Endothelial cell of umbilical vein (primary cell): ENCODE measurements at regions not wholly inside any gene's neighbourhood (a gene's known extent, or its start where the extent isn't known, plus 50 kb on each side); places are given as distances from the start of the nearest gene placed in this dataset.

Experiments
- BruUV-seq: library from RNA; stranded (reverse); fragments of 400-500 nt; replicated peaks from 2 replicates; lab custom pipeline; 2021; lab: Mats Ljungman, UMichigan
- CTCF ChIA-PET: fragments of 300-600, 350-600 bp; sonication (Branson Sonifier 250); formaldehyde crosslinking; loops from one replicate; lab custom pipeline; 2021; ENCODE audit warnings: antibody characterized with exemption, inconsistent platforms; lab: Charles Lee
- POLR2A ChIA-PET: fragments of 300-600, 350-600 bp; sonication (Branson Sonifier 250); formaldehyde crosslinking; loops from one replicate; lab custom pipeline; 2021; ENCODE audit warnings: antibody characterized with exemption, inconsistent platforms; lab: Charles Lee
- DNase-seq: peaks from one replicate; pipeline ENCODE4 v3.0.0-alpha.2; 2011; ENCODE audit warnings: low read depth, low spot score
- FAIRE-seq: peaks from 2 replicates; lab custom pipeline; 2011; peaks lifted over from hg19 to GRCh38; lab: Jason Lieb, UNC
- H2AFZ ChIP-seq: 2 replicates; pipeline ENCODE4 v1.6.0; 2012; ENCODE audit warnings: low read depth, low read length, control low read depth, inconsistent platforms
- H3K27ac ChIP-seq: 2 replicates; pipeline ENCODE4 v1.5.1; 2011; ENCODE audit warnings: low read depth, mild to moderate bottlenecking, control low read depth, low read length, moderate library complexity; ENCODE audit not compliant: insufficient read depth
- H3K27me3 ChIP-seq, 2 experiments: 2 replicates each; pipeline versions ENCODE4 v1.6.0 to v1.6.1; 2011; ENCODE audit warnings: low read length in 2 of 2, mixed read lengths in 1 of 2; ENCODE audit not compliant: control insufficient read depth in 2 of 2, insufficient read depth in 2 of 2
- H3K36me3 ChIP-seq, 2 experiments: 2 replicates in 1 of 2; 3 replicates in 1 of 2; pipeline ENCODE4 v1.5.1; 2011; ENCODE audit warnings: low read length in 2 of 2, mild to moderate bottlenecking in 1 of 2, moderate library complexity in 1 of 2; ENCODE audit not compliant: control insufficient read depth in 2 of 2, insufficient read depth in 2 of 2; ENCODE audit errors: extremely low read depth in 1 of 2
- H3K4me1 ChIP-seq: 3 replicates; pipeline ENCODE4 v1.5.1; 2011; ENCODE audit warnings: mild to moderate bottlenecking, low read length; ENCODE audit not compliant: control insufficient read depth, insufficient read depth; ENCODE audit errors: extremely low read depth
- H3K4me2 ChIP-seq: 2 replicates; pipeline ENCODE4 v1.6.1; 2011; ENCODE audit warnings: low read length, control low read depth, mixed read lengths; ENCODE audit not compliant: insufficient read depth
- H3K4me3 ChIP-seq, 3 experiments: fragments of 200-600 bp in 1 of 3; sonication (generic), shearing (Covaris generic) in 1 of 3; replicated peaks in 1 of 3; 2 replicates each; pipeline ENCODE4 v1.5.1; 2011 to 2016; ENCODE audit warnings: control low read depth in 3 of 3, low read length in 3 of 3, mild to moderate bottlenecking in 2 of 3, inconsistent platforms in 1 of 3, low read depth in 1 of 3, moderate library complexity in 1 of 3; ENCODE audit not compliant: insufficient read depth in 1 of 3
- H3K79me2 ChIP-seq: 2 replicates; pipeline ENCODE4 v1.6.0; 2012; ENCODE audit warnings: low read length, inconsistent platforms; ENCODE audit not compliant: control insufficient read depth, insufficient read depth
- H3K9ac ChIP-seq: replicated peaks from 2 replicates; pipeline ENCODE3; 2011; ENCODE audit warnings: low read length, control low read depth; ENCODE audit not compliant: insufficient read depth; ENCODE audit errors: extremely low read depth
- H3K9me1 ChIP-seq: replicated peaks from 3 replicates; pipeline ENCODE4 v1.6.0; 2011; ENCODE audit warnings: mild to moderate bottlenecking, low read length; ENCODE audit not compliant: control insufficient read depth, insufficient read depth; ENCODE audit errors: extremely low read depth
- H3K9me3 ChIP-seq: replicated peaks from 2 replicates; pipeline ENCODE4 v1.5.1; 2012; ENCODE audit warnings: low read length, inconsistent platforms; ENCODE audit not compliant: control insufficient read depth, insufficient read depth
- H4K20me1 ChIP-seq: replicated peaks from 2 replicates; pipeline ENCODE3; 2011; ENCODE audit warnings: mild to moderate bottlenecking, low read length; ENCODE audit not compliant: control insufficient read depth, insufficient read depth; ENCODE audit errors: extremely low read depth
- EZH2 ChIP-seq: IDR thresholded peaks from 2 replicates; pipeline ENCODE4 v1.6.1; 2012; ENCODE audit warnings: borderline replicate concordance, low read depth, mild to moderate bottlenecking, moderate library complexity, low read length, inconsistent platforms; ENCODE audit not compliant: severe bottlenecking
- FOS ChIP-seq: IDR thresholded peaks from 2 replicates; pipeline ENCODE4 v1.6.1; 2011; ENCODE audit warnings: mild to moderate bottlenecking, low read length, moderate library complexity, borderline replicate concordance; ENCODE audit not compliant: insufficient read depth
- GATA2 ChIP-seq: IDR thresholded peaks from 2 replicates; pipeline ENCODE4 v1.7.0; 2011; ENCODE audit warnings: low read depth, mild to moderate bottlenecking, moderate library complexity, mixed read lengths, low read length; ENCODE audit not compliant: insufficient read length, insufficient read depth
- JUN ChIP-seq: IDR thresholded peaks from 2 replicates; pipeline ENCODE4 v1.6.1; 2011; ENCODE audit warnings: borderline replicate concordance, low read depth; ENCODE audit not compliant: insufficient read length, insufficient read depth
- MYC ChIP-seq: IDR thresholded peaks from one replicate; pipeline ENCODE4 v1.6.1; 2011; ENCODE audit warnings: mild to moderate bottlenecking, low read depth, low read length
- POLR2A ChIP-seq: IDR thresholded peaks from 2 replicates; pipeline ENCODE4 v1.6.1; 2012; ENCODE audit warnings: low read depth, mild to moderate bottlenecking, control low read depth, low read length
- POLR2AphosphoS5 ChIP-seq: IDR thresholded peaks from 2 replicates; pipeline ENCODE4 v1.6.1; 2012; ENCODE audit warnings: low read depth, mild to moderate bottlenecking, control low read depth, low read length, moderate library complexity; ENCODE audit not compliant: insufficient read depth
- dilution Hi-C: fragments of 300-500 bp; cut with MboI; formaldehyde crosslinking; loops from one replicate; pipeline ENCODE4 v1.15.0; 2019; ENCODE audit warnings: low sequenced_read_pairs; ENCODE audit not compliant: extremely low pct_ligation_motif_present
- intact Hi-C: fragments of 100-400 bp; cut with micrococcal nuclease; formaldehyde crosslinking; loops from one replicate; pipeline ENCODE4 v1.10.0; 2022
- TF ChIP-seq, protein P1 (sequence below): IDR thresholded peaks from 2 replicates; pipeline ENCODE4 v1.6.1; 2011; ENCODE audit not compliant: insufficient read depth, insufficient read length
- TF ChIP-seq, protein P2 (sequence below), 2 donors: IDR thresholded peaks; 1 replicate in 1 of 2; 2 replicates in 1 of 2; pipeline ENCODE4 v1.5.1; 2011; ENCODE audit warnings: low read length in 2 of 2, mild to moderate bottlenecking in 2 of 2, moderate library complexity in 2 of 2, control low read depth in 1 of 2, inconsistent platforms in 1 of 2, low read depth in 1 of 2; ENCODE audit not compliant: insufficient read depth in 1 of 2; ENCODE audit errors: extremely low read depth in 1 of 2

DNA sequence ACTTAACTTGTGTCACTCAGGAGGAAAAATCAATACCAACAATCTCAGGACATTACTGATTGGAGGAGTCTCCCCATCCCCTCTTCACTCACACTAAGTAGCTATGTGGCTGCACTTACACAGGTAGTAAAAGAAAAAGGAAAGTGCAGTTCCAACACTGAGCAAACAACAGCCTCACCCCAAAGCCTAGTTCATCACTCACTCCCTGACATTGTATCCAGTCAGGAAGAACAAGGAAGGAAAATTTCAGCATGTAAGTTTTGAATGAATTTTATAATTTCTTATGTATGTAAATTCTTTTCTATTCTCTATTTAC is 273.4 kb downstream of the IGSF11 start:
- Histone ChIP-seq H3K27ac (no peak overlapping the region), H3K79me2 (no peaks in the 10 kb centered on the region), H3K36me3 (no peaks in the 10 kb centered on the region), H3K4me1 (no peaks in the 10 kb centered on the region), H2AFZ (no peak overlapping the region), H3K4me2 (no peak overlapping the region), H3K9me3 (no peaks in the 10 kb centered on the region), H4K20me1 (no peaks in the 10 kb centered on the region), H3K27me3 (no peaks in the 10 kb centered on the region), H3K4me3 (no peak overlapping the region), H3K9me1 (no peaks in the 10 kb centered on the region), H3K9ac (no peak overlapping the region)
- POLR2A ChIA-PET, result no interaction called here
- TF ChIP-seq, protein P1, sequence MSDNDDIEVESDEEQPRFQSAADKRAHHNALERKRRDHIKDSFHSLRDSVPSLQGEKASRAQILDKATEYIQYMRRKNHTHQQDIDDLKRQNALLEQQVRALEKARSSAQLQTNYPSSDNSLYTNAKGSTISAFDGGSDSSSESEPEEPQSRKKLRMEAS, result no peak
- TF ChIP-seq GATA2 (no peak), POLR2AphosphoS5 (no peak)
- dilution Hi-C loops, result no loop called here
- BruUV-seq, result no TSS peak
- CTCF ChIA-PET, result no interaction called here
- FAIRE-seq, result no peak
- DNase-seq, result no peak
- intact Hi-C loops, result no loop called here

DNA sequence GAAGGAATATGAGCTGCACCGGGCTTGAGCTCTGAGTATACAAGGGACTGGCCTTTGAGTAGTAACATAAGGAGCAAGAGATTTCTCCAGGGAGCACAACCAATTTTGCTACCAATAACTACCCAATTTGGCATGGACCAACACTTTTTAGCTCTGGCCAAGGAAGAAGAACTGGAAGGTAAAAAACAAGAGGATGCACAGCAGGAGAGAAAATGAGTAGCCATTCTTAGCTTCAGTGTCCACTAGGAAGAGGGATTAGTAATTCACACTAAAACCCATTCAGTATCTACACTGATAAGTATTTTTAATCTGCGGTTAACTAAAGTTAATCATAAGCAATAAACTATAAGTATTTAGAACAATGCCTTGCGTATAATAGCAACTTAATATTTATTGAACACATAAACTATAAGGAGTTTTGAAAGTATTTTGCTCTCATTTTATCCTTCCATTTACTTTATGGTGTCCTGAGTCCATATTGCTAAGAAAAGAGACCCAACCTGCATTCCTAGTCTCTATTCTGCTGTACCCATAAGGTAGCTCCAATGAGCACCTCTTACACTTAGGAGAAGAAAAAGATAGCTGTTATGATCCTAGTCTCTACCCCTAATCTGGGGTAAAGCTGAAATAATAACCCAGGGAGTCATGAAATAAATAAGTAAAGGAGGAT is 268.9 kb downstream of the IGSF11 start:
- BruUV-seq, result no TSS peak
- TF ChIP-seq MYC (no peak), POLR2A (no peak), JUN (no peak), GATA2 (no peak), FOS (no peak), POLR2AphosphoS5 (no peak), EZH2 (no peak)
- TF ChIP-seq, protein P1, result no peak
- TF ChIP-seq, protein P2, sequence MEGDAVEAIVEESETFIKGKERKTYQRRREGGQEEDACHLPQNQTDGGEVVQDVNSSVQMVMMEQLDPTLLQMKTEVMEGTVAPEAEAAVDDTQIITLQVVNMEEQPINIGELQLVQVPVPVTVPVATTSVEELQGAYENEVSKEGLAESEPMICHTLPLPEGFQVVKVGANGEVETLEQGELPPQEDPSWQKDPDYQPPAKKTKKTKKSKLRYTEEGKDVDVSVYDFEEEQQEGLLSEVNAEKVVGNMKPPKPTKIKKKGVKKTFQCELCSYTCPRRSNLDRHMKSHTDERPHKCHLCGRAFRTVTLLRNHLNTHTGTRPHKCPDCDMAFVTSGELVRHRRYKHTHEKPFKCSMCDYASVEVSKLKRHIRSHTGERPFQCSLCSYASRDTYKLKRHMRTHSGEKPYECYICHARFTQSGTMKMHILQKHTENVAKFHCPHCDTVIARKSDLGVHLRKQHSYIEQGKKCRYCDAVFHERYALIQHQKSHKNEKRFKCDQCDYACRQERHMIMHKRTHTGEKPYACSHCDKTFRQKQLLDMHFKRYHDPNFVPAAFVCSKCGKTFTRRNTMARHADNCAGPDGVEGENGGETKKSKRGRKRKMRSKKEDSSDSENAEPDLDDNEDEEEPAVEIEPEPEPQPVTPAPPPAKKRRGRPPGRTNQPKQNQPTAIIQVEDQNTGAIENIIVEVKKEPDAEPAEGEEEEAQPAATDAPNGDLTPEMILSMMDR (IDR thresholded peaks at IDR 0.05; ENCODE audit: extremely low read depth in 1 of 2, insufficient read depth in 1 of 2, low read depth in 1 of 2, low read length in 2 of 2), result no peak
- H3K4me1 ChIP-seq, result no peaks in the 10 kb centered on the region
- ChIA-PET POLR2A (no interaction called here), CTCF (no interaction called here)
- no peak for FAIRE-seq
- no peaks in the 10 kb centered on the region for H3K27me3 ChIP-seq
- no peaks in the 10 kb centered on the region for H3K9me1 ChIP-seq
- H4K20me1 ChIP-seq, result no peaks in the 10 kb centered on the region
- no peak overlapping the region for H3K4me3 ChIP-seq
- H3K4me2 ChIP-seq, result no peak overlapping the region
- no peaks in the 10 kb centered on the region for H3K9me3 ChIP-seq
- H3K27ac ChIP-seq, result no peak overlapping the region
- no peak overlapping the region for H2AFZ ChIP-seq
- no peak overlapping the region for H3K9ac ChIP-seq
- dilution Hi-C loops, result no loop called here
- intact Hi-C loops, result no loop called here
- H3K36me3 ChIP-seq, result no peaks in the 10 kb centered on the region
- no peaks in the 10 kb centered on the region for H3K79me2 ChIP-seq
- no peak for DNase-seq
